HepG2 (cell line): ENCODE measurements at regions not wholly inside any gene's neighbourhood (a gene's known extent, or its start where the extent isn't known, plus 50 kb on each side); places are given as distances from the start of the nearest gene placed in this dataset.

Experiments used
- ATAC-seq: fragments of 200-7000 bp; cut with Tn5 transposase; 3 replicates; pipeline ENCODE4 v1.9.1; 2020; ENCODE audit warnings: mild to moderate bottlenecking, moderate library complexity
- BruUV-seq: library from RNA; stranded (reverse); fragments of 400-500 nt; replicated peaks from 2 replicates; lab custom pipeline; 2021; lab: Mats Ljungman, UMichigan
- CTCF ChIA-PET: fragments of 300-600 bp; formaldehyde crosslinking; extraction: SDS; loops from one replicate; lab custom pipeline; 2021; ENCODE audit warnings: low total read pairs, inconsistent platforms, low intra/inter-chr PET ratio; lab: Yijun Ruan, JAX
- POLR2A ChIA-PET: fragments of 350-600 bp; sonication (Branson Sonifier 250); formaldehyde crosslinking; loops from one replicate; lab custom pipeline; 2020; ENCODE audit warnings: antibody characterized with exemption, inconsistent platforms; lab: Yijun Ruan, JAX
- DNase-seq: peaks from one replicate; pipeline ENCODE4 v3.0.0-alpha.2; 2015; ENCODE audit warnings: low spot score
- FAIRE-seq: peaks from 3 replicates; lab custom pipeline; 2011; peaks lifted over from hg19 to GRCh38; lab: Jason Lieb, UNC
- H2AFZ ChIP-seq: one replicate; pipeline ENCODE4 v1.6.1; 2011; ENCODE audit warnings: low read length, inconsistent platforms
- H3K27ac ChIP-seq: fragments of 300-600 bp; 3 replicates; pipeline ENCODE4 v1.8.0; 2011; ENCODE audit warnings: mixed run types, mild to moderate bottlenecking, mixed read lengths, low read length, inconsistent platforms; ENCODE audit not compliant: insufficient read depth; ENCODE audit errors: extremely low read length
- H3K27me3 ChIP-seq, 2 experiments: fragments of 200-600 bp in 1 of 2; 2 replicates in 1 of 2; 3 replicates in 1 of 2; pipeline versions ENCODE4 v1.6.0 to v1.8.0; 2011; ENCODE audit warnings: low read length in 2 of 2, mild to moderate bottlenecking in 2 of 2, moderate library complexity in 2 of 2, inconsistent platforms in 1 of 2; ENCODE audit not compliant: insufficient read depth in 2 of 2, control insufficient read depth in 1 of 2
- H3K36me3 ChIP-seq, 2 experiments: fragments of 200-600 bp in 1 of 2; replicated peaks in 1 of 2; 2 replicates in 1 of 2; 3 replicates in 1 of 2; pipeline versions ENCODE4 v1.5.1 to v1.8.0; 2011; ENCODE audit warnings: low read length in 2 of 2, inconsistent platforms in 1 of 2; ENCODE audit not compliant: insufficient read depth in 2 of 2, control insufficient read depth in 1 of 2
- H3K4me1 ChIP-seq: 2 replicates; pipeline ENCODE4 v1.5.1; 2012; ENCODE audit warnings: low read length, inconsistent platforms; ENCODE audit not compliant: insufficient read depth
- H3K4me2 ChIP-seq: 2 replicates; pipeline ENCODE4 v1.6.0; 2011; ENCODE audit warnings: low read depth, low read length, inconsistent platforms
- H3K4me3 ChIP-seq, 3 experiments: fragments of 200-600 bp in 1 of 3; sonication (generic), shearing (Covaris generic) in 1 of 3; replicated peaks in 1 of 3; 2 replicates each; pipeline ENCODE4 v1.5.1; 2011 to 2016; ENCODE audit warnings: low read length in 3 of 3, inconsistent platforms in 2 of 3, low read depth in 2 of 3, mild to moderate bottlenecking in 2 of 3, control low read depth in 1 of 3, mixed read lengths in 1 of 3; ENCODE audit not compliant: insufficient read depth in 1 of 3
- H3K79me2 ChIP-seq: one replicate; pipeline ENCODE4 v1.6.1; 2011; ENCODE audit warnings: low read length, inconsistent platforms; ENCODE audit not compliant: insufficient read depth
- H3K9ac ChIP-seq: 2 replicates; pipeline ENCODE4 v1.6.0; 2011; ENCODE audit warnings: mild to moderate bottlenecking, low read depth, low read length, inconsistent platforms; ENCODE audit not compliant: insufficient read depth
- H3K9me3 ChIP-seq: 2 replicates; pipeline ENCODE4 v1.5.1; 2012; ENCODE audit warnings: mild to moderate bottlenecking, low read length
- H4K20me1 ChIP-seq: 2 replicates; pipeline ENCODE4 v1.6.0; 2011; ENCODE audit warnings: inconsistent platforms, mild to moderate bottlenecking, low read length, moderate library complexity; ENCODE audit not compliant: insufficient read depth
- ADNP ChIP-seq: sonication (generic); formaldehyde crosslinking; IDR thresholded peaks from 2 replicates; pipeline ENCODE4 v1.4.0; 2020; ENCODE audit warnings: missing genetic modification reagents
- CEBPB ChIP-seq: IDR thresholded peaks from 2 replicates; pipeline ENCODE4 v1.6.1; 2011; ENCODE audit warnings: low read depth, low read length, improper control_type of control experiment, borderline replicate concordance
- FOSL2 ChIP-seq: sonication (generic); formaldehyde crosslinking; IDR thresholded peaks from 2 replicates; pipeline ENCODE4 v1.4.0; 2020; ENCODE audit warnings: missing genetic modification reagents
- HNRNPL ChIP-seq: fragments of 200-400 bp; formaldehyde crosslinking; IDR thresholded peaks from 2 replicates; pipeline ENCODE4 v1.6.1; 2017; ENCODE audit warnings: mild to moderate bottlenecking, low read depth, low read length
- MTA3 ChIP-seq: sonication (generic); formaldehyde crosslinking; IDR thresholded peaks from 2 replicates; pipeline ENCODE4 v1.4.0; 2020; ENCODE audit warnings: missing genetic modification reagents
- NR2C2 ChIP-seq: sonication (generic); formaldehyde crosslinking; IDR thresholded peaks from 2 replicates; pipeline ENCODE4 v1.4.0; 2020; ENCODE audit warnings: missing genetic modification reagents, mild to moderate bottlenecking, moderate library complexity, borderline replicate concordance
- ZNF10 ChIP-seq: sonication (generic); formaldehyde crosslinking; IDR thresholded peaks from 2 replicates; pipeline ENCODE4 v1.4.0; 2020; ENCODE audit warnings: mild to moderate bottlenecking, low read depth, missing genetic modification reagents, borderline replicate concordance
- ZNF33B ChIP-seq: sonication (generic); formaldehyde crosslinking; IDR thresholded peaks from 2 replicates; pipeline ENCODE4 v1.5.1; 2020; ENCODE audit warnings: mild to moderate bottlenecking, missing genetic modification reagents
- ZNF773 ChIP-seq: sonication (generic); formaldehyde crosslinking; IDR thresholded peaks from 2 replicates; pipeline ENCODE4 v1.4.0; 2020; ENCODE audit warnings: missing genetic modification reagents, borderline replicate concordance
- WGBS: methylation state at CpG from one replicate; pipeline ENCODE4 v1.1.6; 2017; ENCODE audit warnings: low lambda C conversion rate; 5-methylcytosine and 5-hydroxymethylcytosine counted together
- in situ Hi-C: cut with HindIII; loops from 2 replicates; pipeline ENCODE4 v1.10.0; 2017; ENCODE audit warnings: low pct_unique_long_range_greater_than_20kb; ENCODE audit not compliant: extremely low pct_ligation_motif_present
- intact Hi-C: fragments of 100-400 bp; cut with micrococcal nuclease; formaldehyde crosslinking; loops from one replicate; pipeline ENCODE4 v1.10.0; 2022; ENCODE audit not compliant: unreplicated experiment
- TF ChIP-seq, protein P1 (sequence below): sonication (generic); formaldehyde crosslinking; conservative IDR thresholded peaks from 2 replicates; pipeline ENCODE4 v1.8.0; 2022; ENCODE audit warnings: low read depth, missing genetic modification reagents
- TF ChIP-seq, protein P2 (sequence below): sonication (generic); formaldehyde crosslinking; IDR thresholded peaks from 2 replicates; pipeline ENCODE4 v1.4.0; 2020; ENCODE audit warnings: missing genetic modification reagents

- DNase-seq = no peak
- Histone ChIP-seq H3K27ac (no peak overlapping the region), H2AFZ (no peak overlapping the region), H3K36me3 (no peaks in the 10 kb centered on the region), H3K9ac (no peak overlapping the region), H3K4me1 (peaks cover 21% of the 10 kb centered on the region), H3K27me3 (no peaks in the 10 kb centered on the region; a peak in 1 of 5 replicates), H3K4me2 (no peak overlapping the region), H4K20me1 (no peaks in the 10 kb centered on the region), H3K79me2 (no peaks in the 10 kb centered on the region), H3K4me3 (no peak overlapping the region), H3K9me3 (no peaks in the 10 kb centered on the region)
- in situ Hi-C loops (no loop called here), intact Hi-C loops (no loop called here)
- TF ChIP-seq FOSL2 (CRISPR knock-in tag) (peak; percentile 74), MTA3 (CRISPR knock-in tag) (no peak), ADNP (CRISPR knock-in tag) (no peak), NR2C2 (CRISPR knock-in tag) (no peak), ZNF773 (no peak), ZNF33B (CRISPR knock-in tag) (no peak), CEBPB (peak; percentile 35; the same call in 1 of the 2 replicates), HNRNPL (no peak), ZNF10 (CRISPR knock-in tag) (no peak)
- TF ChIP-seq, protein P1, sequence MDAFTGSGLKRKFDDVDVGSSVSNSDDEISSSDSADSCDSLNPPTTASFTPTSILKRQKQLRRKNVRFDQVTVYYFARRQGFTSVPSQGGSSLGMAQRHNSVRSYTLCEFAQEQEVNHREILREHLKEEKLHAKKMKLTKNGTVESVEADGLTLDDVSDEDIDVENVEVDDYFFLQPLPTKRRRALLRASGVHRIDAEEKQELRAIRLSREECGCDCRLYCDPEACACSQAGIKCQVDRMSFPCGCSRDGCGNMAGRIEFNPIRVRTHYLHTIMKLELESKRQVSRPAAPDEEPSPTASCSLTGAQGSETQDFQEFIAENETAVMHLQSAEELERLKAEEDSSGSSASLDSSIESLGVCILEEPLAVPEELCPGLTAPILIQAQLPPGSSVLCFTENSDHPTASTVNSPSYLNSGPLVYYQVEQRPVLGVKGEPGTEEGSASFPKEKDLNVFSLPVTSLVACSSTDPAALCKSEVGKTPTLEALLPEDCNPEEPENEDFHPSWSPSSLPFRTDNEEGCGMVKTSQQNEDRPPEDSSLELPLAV (CRISPR knock-in tag) = no peak
- TF ChIP-seq, protein P2, sequence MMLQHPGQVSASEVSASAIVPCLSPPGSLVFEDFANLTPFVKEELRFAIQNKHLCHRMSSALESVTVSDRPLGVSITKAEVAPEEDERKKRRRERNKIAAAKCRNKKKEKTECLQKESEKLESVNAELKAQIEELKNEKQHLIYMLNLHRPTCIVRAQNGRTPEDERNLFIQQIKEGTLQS (CRISPR knock-in tag) = peak; percentile 31; the same call in 1 of the 2 replicates
- BruUV-seq = no TSS peak
- no peak for FAIRE-seq
- ATAC-seq = no peak
- ChIA-PET POLR2A (no interaction called here), CTCF (no interaction called here)
- WGBS = 7% methylated on average over 1 of the region's 1 CpG
Measured at GRCh38 chr9:104987743-104988142, 59.8 kb upstream of the ABCA1 start.
